Esophagus muscularis mucosa (tissue), 4 donors: ENCODE measurements at regions not wholly inside any gene's neighbourhood (a gene's known extent, or its start where the extent isn't known, plus 50 kb on each side); places are given as distances from the start of the nearest gene placed in this dataset.

Experiments used
- EP300 ChIP-seq: sonication (generic); formaldehyde crosslinking; IDR thresholded peaks from one replicate; pipeline ENCODE4 v1.6.1; 2017; ENCODE audit warnings: antibody characterized with exemption
- POLR2A ChIP-seq: fragments of 450-650 bp; IDR thresholded peaks from one replicate; pipeline ENCODE4 v1.6.1; 2017; ENCODE audit warnings: antibody characterized with exemption, moderate library complexity, mild to moderate bottlenecking, low read depth
- POLR2AphosphoS5 ChIP-seq, 2 donors: sonication (generic); formaldehyde crosslinking; IDR thresholded peaks; one replicate each; pipeline ENCODE4 v1.6.1; 2017; ENCODE audit warnings: antibody characterized with exemption in 2 of 2
- TF ChIP-seq, protein P1 (sequence below), 3 experiments: fragments of 200-600 bp in 2 of 3; fragments of 450-650 bp in 1 of 3; sonication (generic) in 2 of 3; IDR thresholded peaks; one replicate each; pipeline ENCODE4 v1.5.1; 2017 to 2019; ENCODE audit warnings: antibody characterized with exemption in 3 of 3, mild to moderate bottlenecking in 2 of 3, moderate library complexity in 1 of 3

DNA sequence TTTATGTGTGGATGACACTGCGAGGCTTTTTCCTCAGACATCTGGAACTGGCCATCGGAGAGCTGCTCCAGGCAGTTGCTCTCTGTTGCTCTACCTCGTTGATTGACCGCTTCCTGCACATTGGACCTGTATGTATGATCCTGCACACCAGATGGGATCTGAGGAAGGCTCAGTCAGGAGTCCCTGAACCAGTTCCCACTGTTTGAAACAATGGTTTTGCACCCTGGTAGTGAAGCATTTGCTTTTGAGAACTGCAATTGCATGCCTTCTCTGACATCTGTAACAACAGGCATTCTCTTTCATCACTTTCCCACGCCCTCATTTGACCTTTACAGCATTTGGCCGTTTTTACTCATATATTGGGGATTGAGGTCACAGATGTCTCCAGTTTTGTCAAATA is 61.1 kb upstream of the NPAS1 start:
- TF ChIP-seq POLR2AphosphoS5 (IDR thresholded peaks at IDR 0.05) (no peak), POLR2A (no peak), EP300 (no peak)
- TF ChIP-seq, protein P1, sequence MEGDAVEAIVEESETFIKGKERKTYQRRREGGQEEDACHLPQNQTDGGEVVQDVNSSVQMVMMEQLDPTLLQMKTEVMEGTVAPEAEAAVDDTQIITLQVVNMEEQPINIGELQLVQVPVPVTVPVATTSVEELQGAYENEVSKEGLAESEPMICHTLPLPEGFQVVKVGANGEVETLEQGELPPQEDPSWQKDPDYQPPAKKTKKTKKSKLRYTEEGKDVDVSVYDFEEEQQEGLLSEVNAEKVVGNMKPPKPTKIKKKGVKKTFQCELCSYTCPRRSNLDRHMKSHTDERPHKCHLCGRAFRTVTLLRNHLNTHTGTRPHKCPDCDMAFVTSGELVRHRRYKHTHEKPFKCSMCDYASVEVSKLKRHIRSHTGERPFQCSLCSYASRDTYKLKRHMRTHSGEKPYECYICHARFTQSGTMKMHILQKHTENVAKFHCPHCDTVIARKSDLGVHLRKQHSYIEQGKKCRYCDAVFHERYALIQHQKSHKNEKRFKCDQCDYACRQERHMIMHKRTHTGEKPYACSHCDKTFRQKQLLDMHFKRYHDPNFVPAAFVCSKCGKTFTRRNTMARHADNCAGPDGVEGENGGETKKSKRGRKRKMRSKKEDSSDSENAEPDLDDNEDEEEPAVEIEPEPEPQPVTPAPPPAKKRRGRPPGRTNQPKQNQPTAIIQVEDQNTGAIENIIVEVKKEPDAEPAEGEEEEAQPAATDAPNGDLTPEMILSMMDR (IDR thresholded peaks at IDR 0.05) = no peak
